ENCODE measurements at regions not wholly inside any gene's neighbourhood (a gene's known extent, or its start where the extent isn't known, plus 50 kb on each side); places are given as distances from the start of the nearest gene placed in this dataset.

DNA sequence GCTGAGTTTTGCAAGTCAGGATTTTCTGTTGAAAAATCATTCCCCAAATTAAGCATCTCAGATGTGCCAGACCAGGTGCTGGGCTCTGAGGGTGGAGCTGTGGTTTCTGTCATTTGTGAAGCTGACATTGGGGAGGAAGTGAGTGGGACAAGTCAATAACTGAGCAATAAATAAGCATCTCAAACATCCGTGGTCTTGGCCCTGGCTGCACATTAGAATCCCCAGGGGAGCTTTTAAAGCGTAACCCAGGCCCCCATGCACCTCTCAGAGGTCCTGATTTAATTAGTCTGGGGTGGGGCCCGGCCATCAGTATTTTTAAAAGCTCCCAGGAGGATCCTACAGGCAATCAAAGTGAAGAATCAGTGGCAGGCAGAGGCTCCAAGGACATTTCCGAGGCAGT lies 420.0 kb downstream of the MN1 start:
- Histone ChIP-seq H3K4me3 (no peak overlapping the region), H3K9me3 (no peaks in the 10 kb centered on the region), H3K36me3 (ENCODE audit: low read depth) (no peaks in the 10 kb centered on the region), H3K4me1 (ENCODE audit: low read depth) (no peaks in the 10 kb centered on the region)
- TF ChIP-seq, protein P1, sequence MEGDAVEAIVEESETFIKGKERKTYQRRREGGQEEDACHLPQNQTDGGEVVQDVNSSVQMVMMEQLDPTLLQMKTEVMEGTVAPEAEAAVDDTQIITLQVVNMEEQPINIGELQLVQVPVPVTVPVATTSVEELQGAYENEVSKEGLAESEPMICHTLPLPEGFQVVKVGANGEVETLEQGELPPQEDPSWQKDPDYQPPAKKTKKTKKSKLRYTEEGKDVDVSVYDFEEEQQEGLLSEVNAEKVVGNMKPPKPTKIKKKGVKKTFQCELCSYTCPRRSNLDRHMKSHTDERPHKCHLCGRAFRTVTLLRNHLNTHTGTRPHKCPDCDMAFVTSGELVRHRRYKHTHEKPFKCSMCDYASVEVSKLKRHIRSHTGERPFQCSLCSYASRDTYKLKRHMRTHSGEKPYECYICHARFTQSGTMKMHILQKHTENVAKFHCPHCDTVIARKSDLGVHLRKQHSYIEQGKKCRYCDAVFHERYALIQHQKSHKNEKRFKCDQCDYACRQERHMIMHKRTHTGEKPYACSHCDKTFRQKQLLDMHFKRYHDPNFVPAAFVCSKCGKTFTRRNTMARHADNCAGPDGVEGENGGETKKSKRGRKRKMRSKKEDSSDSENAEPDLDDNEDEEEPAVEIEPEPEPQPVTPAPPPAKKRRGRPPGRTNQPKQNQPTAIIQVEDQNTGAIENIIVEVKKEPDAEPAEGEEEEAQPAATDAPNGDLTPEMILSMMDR (IDR thresholded peaks at IDR 0.05): no peak
- intact Hi-C loops (cut with DNase I, micrococcal nuclease): no loop called here
- no peak for DNase-seq
- ATAC-seq: no peak

DNA sequence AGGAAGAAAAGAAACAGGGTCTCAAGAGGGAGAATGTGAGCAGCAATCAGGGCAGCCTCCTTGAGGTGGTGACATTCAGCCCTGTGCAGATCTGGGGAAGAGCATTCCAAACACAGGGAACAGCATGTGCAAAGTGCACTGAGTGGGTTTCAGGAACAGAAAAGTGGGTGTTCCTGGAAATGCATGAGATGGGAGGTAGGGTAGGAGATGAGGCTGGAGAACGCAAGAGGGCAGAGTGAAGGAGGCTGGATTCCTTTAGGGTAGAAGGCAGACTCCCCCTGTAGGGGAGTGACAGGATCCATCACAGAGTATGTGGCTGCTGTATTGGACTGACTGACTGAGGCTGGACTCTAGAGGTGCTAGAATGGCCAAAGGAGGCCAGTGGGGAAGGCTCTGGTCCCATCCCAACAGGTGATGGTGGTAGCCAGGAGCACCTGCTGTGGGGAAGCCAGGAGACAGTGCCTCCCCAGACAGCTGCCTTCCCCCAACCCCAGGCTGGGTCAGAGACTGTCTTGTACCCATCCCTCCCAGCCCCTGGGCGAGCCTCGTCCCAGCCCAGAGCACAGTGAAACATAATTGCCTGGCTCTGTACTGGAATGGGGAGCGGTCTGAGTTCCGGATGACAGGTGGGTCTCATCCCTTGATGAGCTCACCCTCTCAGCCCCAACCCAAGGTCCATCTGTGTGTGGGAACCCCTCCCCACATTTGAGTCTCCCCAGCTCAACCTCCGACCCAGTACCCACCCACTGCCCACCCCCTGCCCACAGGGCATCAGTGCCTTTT lies 419.4 kb downstream of the MN1 start:
- DNase-seq (no peak), ATAC-seq (no peak)
- intact Hi-C loops (cut with DNase I, micrococcal nuclease): no loop called here
- Histone ChIP-seq H3K9me3 (no peaks in the 10 kb centered on the region), H3K4me3 (no peak overlapping the region), H3K36me3 (ENCODE audit: low read depth) (no peaks in the 10 kb centered on the region), H3K4me1 (ENCODE audit: low read depth) (no peaks in the 10 kb centered on the region)
- TF ChIP-seq, protein P1 (IDR thresholded peaks at IDR 0.05): no peak

DNA sequence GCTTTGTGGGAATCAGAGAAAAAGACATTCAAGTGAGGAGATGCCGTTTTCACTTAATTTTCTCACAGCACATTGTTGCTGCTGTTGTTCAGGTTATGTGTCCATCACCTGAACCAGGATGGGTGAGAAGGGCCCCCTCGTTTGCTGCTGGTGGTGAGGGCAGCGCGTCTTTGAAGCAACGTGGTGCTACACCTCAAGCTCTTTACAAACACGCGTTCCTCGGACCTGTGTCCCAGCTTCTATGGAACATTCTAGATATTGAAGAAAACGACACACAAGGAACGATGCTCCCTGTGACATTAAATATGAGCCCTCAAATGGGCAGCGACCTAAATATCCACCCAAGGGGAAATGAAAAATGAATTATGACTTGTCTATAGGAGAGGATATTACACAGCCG lies 418.6 kb downstream of the MN1 start:
- TF ChIP-seq, protein P1 (IDR thresholded peaks at IDR 0.05): no peak
- intact Hi-C loops (cut with DNase I, micrococcal nuclease): no loop called here
- H3K36me3 ChIP-seq (ENCODE audit: low read depth): no peaks in the 10 kb centered on the region
- no peak overlapping the region for H3K4me3 ChIP-seq
- no peak for ATAC-seq
- no peaks in the 10 kb centered on the region for H3K4me1 ChIP-seq (ENCODE audit: low read depth)
- DNase-seq: no peak
- no peaks in the 10 kb centered on the region for H3K9me3 ChIP-seq

DNA sequence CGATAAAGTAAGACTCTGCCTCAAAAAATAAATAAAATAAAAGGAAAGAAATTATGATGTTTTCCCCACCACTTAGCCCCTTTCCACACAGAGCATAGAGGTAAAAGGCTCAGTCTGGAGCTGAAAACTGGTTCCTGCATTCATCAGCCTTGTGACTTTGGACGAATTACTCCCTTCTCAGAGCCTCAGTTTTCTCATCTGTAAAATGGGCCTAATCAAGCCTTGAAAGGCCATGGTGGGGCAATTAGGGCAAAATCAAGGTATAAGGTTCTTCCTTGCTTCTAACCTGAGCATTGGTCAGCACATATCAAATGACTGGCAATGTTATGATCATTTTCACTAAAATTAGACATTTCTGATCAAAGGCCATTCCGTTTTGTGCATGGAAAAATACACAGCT lies 417.7 kb downstream of the MN1 start:
- no peak overlapping the region for H3K4me3 ChIP-seq
- no peak for ATAC-seq
- intact Hi-C loops (cut with DNase I, micrococcal nuclease): no loop called here
- no peaks in the 10 kb centered on the region for H3K4me1 ChIP-seq (ENCODE audit: low read depth)
- H3K9me3 ChIP-seq: no peaks in the 10 kb centered on the region
- no peak for DNase-seq
- TF ChIP-seq, protein P1 (IDR thresholded peaks at IDR 0.05): no peak
- no peaks in the 10 kb centered on the region for H3K36me3 ChIP-seq (ENCODE audit: low read depth)

DNA sequence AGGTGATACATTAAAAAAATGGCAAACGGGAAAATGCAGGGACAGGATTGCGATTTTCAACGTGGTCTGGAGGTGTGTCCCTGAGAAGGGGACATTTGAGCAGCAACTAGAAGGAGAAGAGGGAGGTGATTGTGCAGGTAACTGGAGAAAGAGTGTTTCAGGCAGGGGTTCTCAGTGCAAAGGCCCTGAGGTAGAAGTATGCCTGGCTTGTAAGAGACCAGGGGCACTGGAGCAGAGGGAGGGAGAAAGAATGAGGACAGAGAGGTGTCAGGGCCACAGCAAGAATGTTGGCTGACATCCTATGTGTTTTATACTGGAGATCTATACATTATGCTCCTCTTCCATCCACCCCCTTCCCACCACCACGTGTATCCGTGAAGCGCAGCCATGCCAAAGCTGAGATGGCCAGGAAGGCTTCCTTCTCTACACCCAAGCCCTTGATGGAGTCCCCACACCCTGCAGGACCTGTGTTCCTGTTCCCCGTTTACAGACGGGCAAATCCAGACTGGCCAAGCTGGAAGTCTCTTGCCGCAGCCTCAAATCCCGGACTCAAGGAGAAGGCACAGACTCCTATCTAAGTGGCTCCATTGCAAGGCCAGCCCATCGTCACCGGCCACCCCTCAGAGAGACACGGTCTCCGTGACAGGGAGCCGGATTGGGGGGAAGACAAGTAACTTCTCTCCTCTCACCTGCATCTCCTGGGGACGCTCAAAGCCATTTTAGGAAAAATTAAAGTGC lies 416.1 kb downstream of the MN1 start:
- H3K4me1 ChIP-seq (ENCODE audit: low read depth): no peaks in the 10 kb centered on the region

More for the DNA sequence above, 416.1 kb downstream of the MN1 start:
- intact Hi-C loops (cut with DNase I, micrococcal nuclease): no loop called here
- no peaks in the 10 kb centered on the region for H3K9me3 ChIP-seq
- no peaks in the 10 kb centered on the region for H3K36me3 ChIP-seq (ENCODE audit: low read depth)
- H3K4me3 ChIP-seq: no peak overlapping the region
- TF ChIP-seq, protein P1 (IDR thresholded peaks at IDR 0.05): no peak
- no peak for ATAC-seq
- no peak for DNase-seq
